CD14-positive monocyte (primary cell): ENCODE measurements at regions not wholly inside any gene's neighbourhood (a gene's known extent, or its start where the extent isn't known, plus 50 kb on each side); places are given as distances from the start of the nearest gene placed in this dataset.
A peak's percentile ranks its signal among the peaks of the same experiment; 100 is the strongest.

ENCODE experiments used
- DNase-seq, 3 donors: peaks; one replicate each; pipeline ENCODE4 v3.0.0-alpha.2; 2011 to 2022
- H2AFZ ChIP-seq: 2 replicates; pipeline ENCODE4 v1.6.0; 2012; ENCODE audit warnings: mild to moderate bottlenecking, low read depth, low read length, inconsistent platforms; ENCODE audit not compliant: insufficient read depth, poor library complexity, severe bottlenecking
- H3K27ac ChIP-seq, 2 donors: 1 replicate in 1 of 2; 2 replicates in 1 of 2; pipeline ENCODE4 v1.5.1; 2012 to 2013; ENCODE audit warnings: low read length in 2 of 2, control low read depth in 1 of 2, inconsistent platforms in 1 of 2, low read depth in 1 of 2, mild to moderate bottlenecking in 1 of 2
- H3K27me3 ChIP-seq, 2 donors: one replicate each; pipeline versions ENCODE4 v1.6.0 to v1.6.1; 2011 to 2013; ENCODE audit warnings: low read length in 2 of 2; ENCODE audit not compliant: control insufficient read depth in 2 of 2, insufficient read depth in 2 of 2
- H3K36me3 ChIP-seq, 2 donors: replicated peaks in 1 of 2; 1 replicate in 1 of 2; 2 replicates in 1 of 2; pipeline versions ENCODE4 v1.5.1 to v1.6.1; 2012 to 2013; ENCODE audit warnings: low read length in 2 of 2, control low read depth in 1 of 2, inconsistent platforms in 1 of 2, mild to moderate bottlenecking in 1 of 2; ENCODE audit not compliant: insufficient read depth in 2 of 2, control insufficient read depth in 1 of 2
- H3K4me1 ChIP-seq, 2 donors: 1 replicate in 1 of 2; 2 replicates in 1 of 2; pipeline versions ENCODE4 v1.5.1 to v1.6.1; 2012 to 2013; ENCODE audit warnings: low read length in 2 of 2, control low read depth in 1 of 2, inconsistent platforms in 1 of 2, mild to moderate bottlenecking in 1 of 2, moderate library complexity in 1 of 2; ENCODE audit not compliant: insufficient read depth in 2 of 2, control insufficient read depth in 1 of 2
- H3K4me2 ChIP-seq: replicated peaks from 2 replicates; pipeline ENCODE3; 2012; ENCODE audit warnings: low read length, moderate library complexity, mild to moderate bottlenecking; ENCODE audit not compliant: poor library complexity, severe bottlenecking; ENCODE audit errors: extremely low read depth
- H3K4me3 ChIP-seq, 3 experiments: fragments of 200-600 bp in 1 of 3; sonication (generic) in 1 of 3; replicated peaks in 1 of 3; 1 replicate in 2 of 3; 2 replicates in 1 of 3; pipeline ENCODE4 v1.5.1; 2011 to 2013; ENCODE audit warnings: low read length in 3 of 3, mild to moderate bottlenecking in 3 of 3, control low read depth in 2 of 3, low read depth in 2 of 3, inconsistent platforms in 1 of 3, moderate library complexity in 1 of 3
- H3K79me2 ChIP-seq: 2 replicates; pipeline ENCODE4 v1.6.0; 2012; ENCODE audit warnings: mild to moderate bottlenecking, control low read depth, inconsistent platforms, low read length, moderate library complexity; ENCODE audit not compliant: insufficient read depth
- H3K9ac ChIP-seq: 2 replicates; pipeline ENCODE4 v1.6.0; 2017; ENCODE audit warnings: low read length, mild to moderate bottlenecking; ENCODE audit not compliant: insufficient read depth, poor library complexity, severe bottlenecking
- H3K9me3 ChIP-seq, 2 donors: replicated peaks in 1 of 2; 1 replicate in 1 of 2; 2 replicates in 1 of 2; pipeline versions ENCODE4 v1.5.1 to v1.6.1; 2012 to 2013; ENCODE audit warnings: low read length in 2 of 2, control low read depth in 1 of 2; ENCODE audit not compliant: control insufficient read depth in 1 of 2, insufficient read depth in 1 of 2
- H4K20me1 ChIP-seq: 2 replicates; pipeline ENCODE4 v1.6.0; 2012; ENCODE audit warnings: mild to moderate bottlenecking, low read length, control low read depth, moderate library complexity; ENCODE audit not compliant: insufficient read depth
- H3K27ac Mint-ChIP-seq, 7 donors: one replicate each; pipeline ENCODE4 v1.8.0; 2020; ENCODE audit warnings: mild to moderate bottlenecking in 7 of 7, mixed read lengths in 7 of 7, moderate library complexity in 6 of 7, inconsistent platforms in 2 of 7
- H3K27me3 Mint-ChIP-seq, 3 donors: one replicate each; pipeline ENCODE4 v1.8.0; 2021 to 2022; ENCODE audit warnings: low read depth in 3 of 3, mild to moderate bottlenecking in 3 of 3, mixed read lengths in 3 of 3, moderate library complexity in 3 of 3, inconsistent platforms in 1 of 3
- H3K36me3 Mint-ChIP-seq, 2 donors: one replicate each; pipeline ENCODE4 v1.8.0; 2020; ENCODE audit warnings: mixed read lengths in 2 of 2, inconsistent platforms in 1 of 2, mild to moderate bottlenecking in 1 of 2
- H3K4me1 Mint-ChIP-seq: one replicate; pipeline ENCODE4 v1.8.0; 2020; ENCODE audit warnings: mild to moderate bottlenecking, mixed read lengths
- H3K4me3 Mint-ChIP-seq, 2 donors: one replicate each; pipeline ENCODE4 v1.8.0; 2020; ENCODE audit warnings: mild to moderate bottlenecking in 2 of 2, mixed read lengths in 2 of 2, moderate library complexity in 1 of 2
- H3K9me3 Mint-ChIP-seq, 7 donors: one replicate each; pipeline ENCODE4 v1.8.0; 2020 to 2022; ENCODE audit warnings: mixed read lengths in 7 of 7, mild to moderate bottlenecking in 6 of 7, moderate library complexity in 6 of 7, inconsistent platforms in 2 of 7
- CTCF ChIP-seq: fragments of 200-600 bp; IDR thresholded peaks from one replicate; pipeline ENCODE4 v1.8.0; 2022; ENCODE audit warnings: antibody characterized with exemption, mild to moderate bottlenecking
- WGBS: methylation state at CpG from one replicate; pipeline ENCODE4 v1.1.5; 2013; ENCODE audit warnings: missing lambda C conversion rate; ENCODE audit not compliant: insufficient coverage; 5-methylcytosine and 5-hydroxymethylcytosine counted together
- intact Hi-C, 2 donors: fragments of 100-400 bp; cut with micrococcal nuclease; formaldehyde crosslinking; loops; one replicate each; pipeline versions ENCODE4 v1.15.0 to v1.15.1; 2023

GRCh38 chr18:14916851-14917250 lies 168.9 kb downstream of the ANKRD30B start:
- no peaks in the 10 kb centered on the region for H3K27me3 ChIP-seq
- Mint-ChIP-seq H3K9me3 (peaks cover 4 to 38% (median 13%) of the 10 kb centered on the region in 7 donors), H3K36me3 (no peaks in the 10 kb centered on the region), H3K27ac (no peak overlapping the region), H3K27me3 (peaks cover 0 to 2% (median 0%) of the 10 kb centered on the region in 3 donors), H3K4me1 (no peaks in the 10 kb centered on the region), H3K4me3 (no peak overlapping the region)
- no peak for TF ChIP-seq CTCF
- H3K36me3 ChIP-seq = no peaks in the 10 kb centered on the region
- WGBS = 93% methylated on average over 4 of the region's 6 CpGs
- no peaks in the 10 kb centered on the region for H4K20me1 ChIP-seq
- intact Hi-C loops = no loop called here
- no peak overlapping the region for H3K27ac ChIP-seq
- H2AFZ ChIP-seq = no peak overlapping the region
- H3K79me2 ChIP-seq = no peaks in the 10 kb centered on the region
- H3K9me3 ChIP-seq = peaks cover 34% of the 10 kb centered on the region in 2 donors
- DNase-seq = no peak
- no peak overlapping the region for H3K9ac ChIP-seq
- H3K4me1 ChIP-seq = no peaks in the 10 kb centered on the region
- no peak overlapping the region for H3K4me3 ChIP-seq
- H3K4me2 ChIP-seq = no peak overlapping the region

GRCh38 chr18:14917311-14917710 lies 169.3 kb downstream of the ANKRD30B start:
- H3K79me2 ChIP-seq = no peaks in the 10 kb centered on the region
- Mint-ChIP-seq H3K27ac (peak overlapping the region in 1 of 7 donors; percentile 1), H3K4me1 (no peaks in the 10 kb centered on the region), H3K36me3 (no peaks in the 10 kb centered on the region), H3K27me3 (peaks cover 0 to 2% (median 0%) of the 10 kb centered on the region in 3 donors), H3K9me3 (peaks cover 4 to 42% (median 15%) of the 10 kb centered on the region in 7 donors), H3K4me3 (no peak overlapping the region)
- H2AFZ ChIP-seq = no peak overlapping the region
- H3K9me3 ChIP-seq = peaks cover 34% of the 10 kb centered on the region in 2 donors
- DNase-seq = no peak
- H4K20me1 ChIP-seq = no peaks in the 10 kb centered on the region
- 90% methylated on average over 2 of the region's 3 CpGs for WGBS
- intact Hi-C loops = no loop called here
- no peak overlapping the region for H3K27ac ChIP-seq
- no peak for TF ChIP-seq CTCF
- H3K27me3 ChIP-seq = no peaks in the 10 kb centered on the region
- no peak overlapping the region for H3K4me2 ChIP-seq
- H3K36me3 ChIP-seq = no peaks in the 10 kb centered on the region
- no peak overlapping the region for H3K4me3 ChIP-seq
- no peaks in the 10 kb centered on the region for H3K4me1 ChIP-seq
- no peak overlapping the region for H3K9ac ChIP-seq
